ENCODE measurements at regions not wholly inside any gene's neighbourhood (a gene's known extent, or its start where the extent isn't known, plus 50 kb on each side); places are given as distances from the start of the nearest gene placed in this dataset.
"Not testable (repeated sequence)": the region's sequence is repeated elsewhere in the genome, so short reads cannot be mapped to it uniquely, and the experiment has no call there.

GRCh38 chr2:129554373-129554772 lies 425.1 kb upstream of the RAB6C start:
- DNase-seq (ENCODE audit: low read depth): no peak

- DNase-seq (ENCODE audit: low read depth): no peak
These were observed 420.4 kb upstream of the RAB6C start for GRCh38 chr2:129559101-129559500.

GRCh38 chr2:129565551-129566109 lies 413.8 kb upstream of the RAB6C start:
- DNase-seq (ENCODE audit: low read depth): no peak

GRCh38 chr2:129570812-129571211 lies 408.7 kb upstream of the RAB6C start:
- DNase-seq (ENCODE audit: low read depth): not testable (repeated sequence)

DNA sequence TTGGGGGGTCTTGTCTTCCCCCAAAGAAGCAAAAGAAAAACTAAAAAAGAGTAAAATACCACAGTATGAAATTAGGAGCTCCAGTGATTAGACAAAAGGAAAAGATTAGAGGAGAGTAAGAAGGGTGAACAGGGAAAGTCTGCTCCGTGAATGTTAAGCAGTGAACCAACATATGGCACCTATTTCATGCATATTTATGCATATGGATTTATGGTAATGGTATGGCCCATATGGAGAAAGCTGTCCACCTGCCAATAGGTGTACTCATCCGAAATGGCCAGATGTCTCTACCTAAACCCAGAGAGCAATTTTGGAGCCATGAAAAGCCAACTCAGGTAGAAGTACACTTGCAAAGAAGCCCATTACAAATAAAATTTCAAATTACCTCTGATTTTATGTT lies 404.0 kb upstream of the RAB6C start:
- DNase-seq (ENCODE audit: low read depth): no peak

GRCh38 chr2:129575880-129576279 lies 403.6 kb upstream of the RAB6C start:
- DNase-seq (ENCODE audit: low read depth): no peak

DNA sequence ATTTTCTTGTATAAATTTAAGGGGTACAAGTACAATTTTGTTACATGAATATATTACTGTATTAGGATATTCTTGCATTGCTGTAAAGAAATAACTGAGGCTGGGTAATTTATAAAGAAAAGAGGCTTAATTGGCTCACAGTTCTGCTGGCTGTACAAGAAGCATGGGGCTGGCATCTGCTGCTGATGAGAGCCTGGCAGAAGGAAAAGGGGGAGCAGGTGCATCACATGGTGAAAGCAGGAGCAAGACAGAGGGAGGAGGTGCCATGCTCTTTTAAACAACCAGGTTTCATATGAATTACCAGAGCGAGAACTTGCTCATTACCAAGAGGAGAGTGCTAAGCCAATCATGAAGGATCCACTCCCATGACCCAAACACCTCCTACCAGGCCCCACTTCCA lies 399.5 kb upstream of the RAB6C start:
- DNase-seq (ENCODE audit: low read depth): no peak

GRCh38 chr2:129585760-129586159 lies 393.7 kb upstream of the RAB6C start:
- DNase-seq (ENCODE audit: low read depth): no peak

DNA sequence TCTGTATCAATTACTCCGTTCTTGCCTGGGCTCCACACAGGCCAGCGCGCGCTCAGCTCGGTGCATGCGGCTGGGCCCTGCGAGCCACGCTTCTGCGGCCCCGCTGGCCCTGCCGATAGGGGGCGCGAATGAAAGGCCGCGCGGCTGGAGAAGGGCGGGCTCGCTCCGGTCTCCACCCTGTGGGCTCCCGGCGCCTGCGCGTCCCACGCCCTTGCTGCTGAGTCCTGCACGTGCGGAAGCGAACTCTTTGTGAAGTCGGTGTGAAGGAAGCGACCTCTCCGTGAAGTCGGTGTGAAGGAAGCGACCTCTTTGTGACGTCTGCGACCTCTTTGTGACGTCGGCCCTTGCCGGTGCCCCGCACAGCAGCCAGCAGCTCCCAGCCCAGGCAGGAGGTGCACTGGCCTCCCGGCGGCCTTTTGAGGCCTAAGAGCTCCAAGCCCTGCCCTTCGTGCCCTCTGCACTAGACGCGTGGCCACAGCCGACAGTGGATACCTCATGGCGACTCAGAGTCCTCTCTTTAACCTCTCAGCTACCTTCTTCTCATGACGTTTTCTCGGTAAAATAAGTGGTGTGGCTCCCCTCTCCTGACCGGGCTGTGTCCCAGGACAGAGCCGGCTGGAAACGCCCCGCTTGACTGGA lies 391.9 kb upstream of the RAB6C start:
- no peak for DNase-seq (ENCODE audit: low read depth)

DNA sequence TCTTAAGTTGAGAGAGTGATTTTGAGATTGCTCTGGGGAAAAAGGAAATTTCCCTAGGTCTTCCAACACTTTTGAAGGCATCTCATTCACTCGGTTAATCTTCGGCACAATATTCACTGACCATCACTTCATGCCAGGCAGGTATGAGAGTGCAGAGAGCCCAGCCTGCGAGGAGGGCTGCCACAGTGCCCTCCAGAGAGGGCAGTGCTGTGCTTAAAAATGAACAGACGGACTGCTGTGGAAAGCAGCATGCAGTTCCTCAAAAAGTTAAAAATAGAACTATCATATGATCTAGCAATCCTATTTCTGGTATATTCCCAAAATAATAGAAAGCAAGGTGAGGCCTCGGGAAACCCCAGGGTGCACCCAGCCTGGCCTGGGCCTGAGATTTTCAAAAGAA lies 374.9 kb upstream of the RAB6C start:
- no peak for DNase-seq (ENCODE audit: low read depth)

- DNase-seq (ENCODE audit: low read depth): no peak
These were observed 373.8 kb upstream of the RAB6C start for GRCh38 chr2:129605646-129606045.

DNA sequence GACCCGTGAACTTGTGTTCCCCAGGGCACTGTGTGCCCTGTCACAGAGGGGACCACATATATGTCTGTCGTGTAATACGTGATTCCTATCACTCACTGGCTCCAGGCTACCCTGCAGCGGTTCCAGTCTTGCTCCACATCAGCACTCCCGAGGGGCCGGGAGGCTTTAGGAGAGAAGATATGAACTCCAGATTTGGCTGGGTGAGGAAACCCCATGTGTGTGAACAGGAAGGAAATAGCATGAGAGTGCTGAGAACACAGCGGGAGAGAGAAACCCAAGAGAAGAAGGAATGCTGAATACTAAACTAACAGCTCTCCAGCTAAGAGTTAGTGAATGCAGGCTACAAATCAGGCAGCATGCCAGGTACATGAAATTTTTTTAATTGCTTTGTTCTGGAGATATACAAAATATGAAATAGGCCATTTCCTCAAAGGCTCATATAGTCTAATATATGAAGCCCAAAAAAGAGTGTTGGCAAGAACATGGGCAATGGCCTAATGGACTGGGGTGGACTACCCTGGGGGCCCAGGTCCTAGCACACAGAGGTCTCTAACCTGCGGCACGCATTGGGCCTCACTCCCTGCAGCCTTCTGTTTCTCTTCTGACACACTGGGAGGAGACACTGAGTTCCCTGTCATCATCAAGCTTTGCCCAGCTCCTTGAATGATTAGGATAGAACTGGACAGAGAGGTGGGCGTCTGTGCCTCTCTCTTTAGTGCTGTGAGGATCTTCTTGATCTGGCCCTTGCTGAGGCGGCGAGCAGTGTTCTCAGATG lies 372.8 kb upstream of the RAB6C start:
- DNase-seq (ENCODE audit: low read depth): no peak

DNA sequence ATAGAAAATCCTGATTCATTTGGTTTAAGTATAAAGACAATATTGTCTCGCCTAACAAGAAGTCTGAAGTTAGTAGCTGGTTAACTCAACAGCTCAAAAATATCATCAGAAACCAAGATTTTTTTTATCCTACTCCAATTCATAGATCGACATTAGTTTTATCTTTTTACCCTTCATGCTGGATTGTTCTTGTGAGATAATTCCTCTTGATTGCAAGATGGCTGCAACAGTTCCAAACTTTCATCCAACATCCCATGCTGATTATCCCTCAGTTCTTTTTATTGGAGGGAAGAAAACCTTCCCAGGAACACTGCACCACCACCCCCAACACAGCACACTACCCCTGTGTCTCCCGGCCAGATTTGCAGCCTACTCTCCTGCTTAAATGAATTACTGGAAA lies 370.2 kb upstream of the RAB6C start:
- DNase-seq (ENCODE audit: low read depth): no peak

DNA sequence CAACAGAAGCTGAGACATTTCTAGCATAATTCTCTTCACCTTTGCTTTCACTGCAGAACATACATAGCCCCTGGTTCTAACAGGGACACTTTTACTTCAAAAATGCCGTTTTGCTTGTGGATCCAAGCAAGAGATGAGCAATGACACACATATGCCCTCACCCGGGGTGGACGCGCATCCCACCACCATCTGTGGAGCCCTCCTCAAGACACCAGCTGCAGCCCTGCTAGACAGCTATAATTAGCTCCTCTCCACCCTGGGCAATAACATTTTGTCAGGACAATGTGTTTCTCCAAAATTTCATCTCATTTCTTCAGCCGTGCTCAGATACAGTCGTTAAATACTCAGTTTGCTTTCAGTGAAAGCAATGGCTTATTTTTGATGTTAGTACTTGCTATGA lies 368.7 kb upstream of the RAB6C start:
- DNase-seq (ENCODE audit: low read depth): no peak

DNA sequence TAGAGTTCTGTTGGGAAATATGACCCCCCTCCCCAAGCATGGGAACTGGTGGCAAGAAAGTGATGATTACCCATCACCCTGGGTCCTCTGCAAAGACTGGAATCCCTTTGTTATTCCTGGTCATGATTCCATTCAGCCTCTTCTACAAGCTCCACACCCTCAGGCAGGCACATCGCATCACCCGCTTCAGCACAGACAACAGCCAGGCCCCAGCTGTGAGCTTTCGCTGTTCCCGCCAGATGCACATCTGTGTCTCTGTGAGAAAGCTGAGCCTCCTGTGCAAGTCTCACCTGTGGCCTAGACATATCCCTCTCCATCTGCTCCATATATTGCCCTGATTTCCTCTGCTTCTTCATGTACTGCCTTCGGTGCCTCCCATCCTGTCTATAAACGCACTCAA lies 368.0 kb upstream of the RAB6C start:
- no peak for DNase-seq (ENCODE audit: low read depth)

- DNase-seq (ENCODE audit: low read depth): no peak
These were observed 360.0 kb upstream of the RAB6C start for GRCh38 chr2:129619471-129619870.

GRCh38 chr2:129620411-129620810 lies 359.1 kb upstream of the RAB6C start:
- DNase-seq (ENCODE audit: low read depth): no peak

DNA sequence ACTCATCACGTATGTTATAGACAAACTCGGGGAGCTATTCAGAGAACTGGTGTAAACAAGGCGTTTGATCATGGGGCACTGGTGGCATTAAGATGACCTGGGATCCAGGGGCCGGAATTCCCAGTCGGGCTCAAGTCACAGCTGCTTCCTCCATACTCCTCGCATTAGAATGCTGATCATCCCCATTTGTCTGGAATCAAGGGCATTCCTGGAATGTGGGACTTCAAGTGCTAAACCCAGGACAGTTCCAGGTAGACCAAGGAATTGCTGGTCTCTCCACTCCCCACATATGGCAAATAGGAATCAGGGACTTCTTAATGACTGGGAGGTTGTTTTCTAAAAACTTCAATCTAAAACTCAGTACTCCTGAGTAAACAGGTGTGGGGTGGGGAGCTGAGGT lies 355.7 kb upstream of the RAB6C start:
- DNase-seq (ENCODE audit: low read depth): no peak

DNA sequence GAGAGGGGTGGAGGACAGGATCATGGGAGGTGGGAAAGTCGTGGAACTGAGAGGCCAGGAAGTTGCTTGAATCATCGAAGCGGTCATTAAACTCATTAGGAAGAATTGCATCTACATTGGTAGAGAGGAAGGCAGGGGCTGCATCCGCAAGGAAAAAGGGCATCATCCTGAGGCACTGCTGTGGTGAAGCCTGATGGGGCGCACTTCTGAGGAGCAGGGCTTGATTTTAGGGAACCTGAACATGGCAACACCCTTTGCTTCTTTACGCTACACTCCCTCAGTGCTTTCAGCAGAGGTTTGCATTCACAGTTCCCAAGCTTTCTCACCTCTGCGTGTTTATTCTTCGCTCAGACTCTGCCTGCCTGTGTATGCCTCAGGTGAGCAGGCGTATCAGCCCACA lies 352.0 kb upstream of the RAB6C start:
- DNase-seq (ENCODE audit: low read depth): no peak

- DNase-seq (ENCODE audit: low read depth): no peak
These were observed 342.8 kb upstream of the RAB6C start for GRCh38 chr2:129636692-129637091.

DNA sequence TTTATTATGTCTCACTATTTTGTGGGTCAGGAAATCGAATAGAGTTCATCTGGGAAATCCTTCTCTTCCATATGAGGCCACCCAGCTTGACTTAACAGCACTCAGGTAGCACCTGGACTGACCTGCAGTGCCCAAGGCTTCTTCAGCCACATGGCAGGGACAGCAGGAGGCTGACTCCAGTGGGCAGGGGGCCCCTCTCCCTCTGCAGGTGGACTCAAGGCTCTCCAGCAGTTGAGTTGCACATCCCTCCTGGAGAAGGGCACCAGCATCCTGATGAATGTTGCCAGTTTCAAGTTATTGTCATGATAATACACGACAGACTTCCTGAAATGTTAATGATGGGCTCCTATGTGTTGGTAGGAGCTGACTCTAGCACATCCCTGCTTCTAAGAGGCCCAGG lies 338.1 kb upstream of the RAB6C start:
- DNase-seq (ENCODE audit: low read depth): no peak

DNA sequence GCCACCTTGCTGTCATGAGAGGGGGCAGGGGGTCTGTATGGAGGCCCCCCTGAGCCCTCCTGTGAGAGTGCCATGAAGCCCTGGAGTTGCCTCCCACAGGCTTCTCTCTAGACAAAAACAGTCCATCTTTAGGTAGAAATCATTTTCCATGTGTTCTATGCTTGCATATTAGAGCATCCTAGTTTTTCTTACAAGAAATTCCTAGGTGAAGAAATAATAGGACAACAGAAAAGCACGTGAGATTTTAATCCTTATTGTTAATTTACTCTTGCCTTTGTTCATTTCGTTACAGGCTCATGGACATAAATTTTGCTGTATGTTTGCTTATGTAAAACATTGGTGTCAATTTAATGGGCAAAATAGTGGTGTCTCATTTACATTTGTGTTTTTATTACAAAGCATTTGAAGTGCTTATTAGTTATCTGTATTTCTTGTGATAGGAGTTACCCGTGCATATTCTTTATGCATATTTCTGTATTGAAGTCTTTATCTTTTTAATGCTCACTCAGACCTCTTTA lies 336.9 kb upstream of the RAB6C start:
- no peak for DNase-seq (ENCODE audit: low read depth)

GRCh38 chr2:129645335-129645734 lies 334.1 kb upstream of the RAB6C start:
- no peak for DNase-seq (ENCODE audit: low read depth)
